Gastroesophageal sphincter (tissue), 3 donors: ENCODE measurements at regions not wholly inside any gene's neighbourhood (a gene's known extent, or its start where the extent isn't known, plus 50 kb on each side); places are given as distances from the start of the nearest gene placed in this dataset.
A peak's percentile ranks its signal among the peaks of the same experiment; 100 is the strongest.

Experiments used
- EP300 ChIP-seq: sonication (generic); formaldehyde crosslinking; IDR thresholded peaks from one replicate; pipeline ENCODE4 v1.6.1; 2017; ENCODE audit warnings: antibody characterized with exemption, mild to moderate bottlenecking
- POLR2A ChIP-seq, 2 donors: fragments of 450-650 bp; IDR thresholded peaks; one replicate each; pipeline ENCODE4 v1.6.1; 2017; ENCODE audit warnings: antibody characterized with exemption in 2 of 2, mild to moderate bottlenecking in 2 of 2, moderate library complexity in 1 of 2
- POLR2AphosphoS5 ChIP-seq: sonication (generic); formaldehyde crosslinking; IDR thresholded peaks from one replicate; pipeline ENCODE4 v1.6.1; 2017; ENCODE audit warnings: antibody characterized with exemption
- TF ChIP-seq, protein P1 (sequence below), 4 experiments: fragments of 200-600 bp in 2 of 4; fragments of 450-650 bp in 2 of 4; sonication (generic) in 1 of 4; IDR thresholded peaks; one replicate each; pipeline ENCODE4 v1.5.1; 2017 to 2019; ENCODE audit warnings: antibody characterized with exemption in 4 of 4, mild to moderate bottlenecking in 2 of 4, moderate library complexity in 2 of 4

DNA sequence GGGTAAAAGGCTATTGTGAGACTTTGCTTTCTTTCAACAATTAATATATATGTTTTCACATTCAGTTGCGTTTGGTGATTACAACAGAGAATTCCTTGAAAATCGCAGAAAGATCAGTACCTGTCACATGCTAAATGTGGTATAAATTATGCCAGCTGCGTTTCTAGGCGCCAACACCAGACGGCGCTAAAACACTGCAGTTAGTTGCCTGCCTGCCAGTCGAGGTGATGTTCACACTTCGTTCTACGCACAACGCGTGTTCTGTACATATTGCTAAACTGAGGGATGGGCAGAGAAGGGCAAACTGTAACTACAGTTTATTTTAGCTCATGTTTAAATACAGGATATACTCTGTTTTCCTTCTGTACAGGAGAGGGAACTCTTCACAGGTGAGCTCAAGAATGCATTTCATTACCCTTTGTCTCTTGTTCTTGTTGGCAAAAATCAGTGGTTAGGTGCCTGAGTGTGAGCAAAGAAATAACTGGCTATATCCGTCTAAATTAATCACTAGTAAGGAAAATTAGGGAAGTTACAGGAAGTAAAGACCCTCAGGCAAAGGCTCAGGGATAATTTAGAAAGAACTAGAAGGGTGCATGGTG lies 100.1 kb upstream of the RGS17 start:
- TF ChIP-seq POLR2AphosphoS5 (no peak), POLR2A (IDR thresholded peaks at IDR 0.05) (no peak), EP300 (no peak)
- TF ChIP-seq, protein P1, sequence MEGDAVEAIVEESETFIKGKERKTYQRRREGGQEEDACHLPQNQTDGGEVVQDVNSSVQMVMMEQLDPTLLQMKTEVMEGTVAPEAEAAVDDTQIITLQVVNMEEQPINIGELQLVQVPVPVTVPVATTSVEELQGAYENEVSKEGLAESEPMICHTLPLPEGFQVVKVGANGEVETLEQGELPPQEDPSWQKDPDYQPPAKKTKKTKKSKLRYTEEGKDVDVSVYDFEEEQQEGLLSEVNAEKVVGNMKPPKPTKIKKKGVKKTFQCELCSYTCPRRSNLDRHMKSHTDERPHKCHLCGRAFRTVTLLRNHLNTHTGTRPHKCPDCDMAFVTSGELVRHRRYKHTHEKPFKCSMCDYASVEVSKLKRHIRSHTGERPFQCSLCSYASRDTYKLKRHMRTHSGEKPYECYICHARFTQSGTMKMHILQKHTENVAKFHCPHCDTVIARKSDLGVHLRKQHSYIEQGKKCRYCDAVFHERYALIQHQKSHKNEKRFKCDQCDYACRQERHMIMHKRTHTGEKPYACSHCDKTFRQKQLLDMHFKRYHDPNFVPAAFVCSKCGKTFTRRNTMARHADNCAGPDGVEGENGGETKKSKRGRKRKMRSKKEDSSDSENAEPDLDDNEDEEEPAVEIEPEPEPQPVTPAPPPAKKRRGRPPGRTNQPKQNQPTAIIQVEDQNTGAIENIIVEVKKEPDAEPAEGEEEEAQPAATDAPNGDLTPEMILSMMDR (IDR thresholded peaks at IDR 0.05) = peak; percentile 12 to 70 (median 44)
